CD14-positive monocyte (primary cell): ENCODE measurements at regions not wholly inside any gene's neighbourhood (a gene's known extent, or its start where the extent isn't known, plus 50 kb on each side); places are given as distances from the start of the nearest gene placed in this dataset.

Source experiments
- DNase-seq, 3 donors: peaks; one replicate each; pipeline ENCODE4 v3.0.0-alpha.2; 2011 to 2022
- H2AFZ ChIP-seq: 2 replicates; pipeline ENCODE4 v1.6.0; 2012; ENCODE audit warnings: mild to moderate bottlenecking, low read depth, low read length, inconsistent platforms; ENCODE audit not compliant: insufficient read depth, poor library complexity, severe bottlenecking
- H3K27ac ChIP-seq, 2 donors: 1 replicate in 1 of 2; 2 replicates in 1 of 2; pipeline ENCODE4 v1.5.1; 2012 to 2013; ENCODE audit warnings: low read length in 2 of 2, control low read depth in 1 of 2, inconsistent platforms in 1 of 2, low read depth in 1 of 2, mild to moderate bottlenecking in 1 of 2
- H3K27me3 ChIP-seq, 2 donors: one replicate each; pipeline versions ENCODE4 v1.6.0 to v1.6.1; 2011 to 2013; ENCODE audit warnings: low read length in 2 of 2; ENCODE audit not compliant: control insufficient read depth in 2 of 2, insufficient read depth in 2 of 2
- H3K36me3 ChIP-seq, 2 donors: replicated peaks in 1 of 2; 1 replicate in 1 of 2; 2 replicates in 1 of 2; pipeline versions ENCODE4 v1.5.1 to v1.6.1; 2012 to 2013; ENCODE audit warnings: low read length in 2 of 2, control low read depth in 1 of 2, inconsistent platforms in 1 of 2, mild to moderate bottlenecking in 1 of 2; ENCODE audit not compliant: insufficient read depth in 2 of 2, control insufficient read depth in 1 of 2
- H3K4me1 ChIP-seq, 2 donors: 1 replicate in 1 of 2; 2 replicates in 1 of 2; pipeline versions ENCODE4 v1.5.1 to v1.6.1; 2012 to 2013; ENCODE audit warnings: low read length in 2 of 2, control low read depth in 1 of 2, inconsistent platforms in 1 of 2, mild to moderate bottlenecking in 1 of 2, moderate library complexity in 1 of 2; ENCODE audit not compliant: insufficient read depth in 2 of 2, control insufficient read depth in 1 of 2
- H3K4me2 ChIP-seq: replicated peaks from 2 replicates; pipeline ENCODE3; 2012; ENCODE audit warnings: low read length, moderate library complexity, mild to moderate bottlenecking; ENCODE audit not compliant: poor library complexity, severe bottlenecking; ENCODE audit errors: extremely low read depth
- H3K4me3 ChIP-seq, 3 experiments: fragments of 200-600 bp in 1 of 3; sonication (generic) in 1 of 3; replicated peaks in 1 of 3; 1 replicate in 2 of 3; 2 replicates in 1 of 3; pipeline ENCODE4 v1.5.1; 2011 to 2013; ENCODE audit warnings: low read length in 3 of 3, mild to moderate bottlenecking in 3 of 3, control low read depth in 2 of 3, low read depth in 2 of 3, inconsistent platforms in 1 of 3, moderate library complexity in 1 of 3
- H3K79me2 ChIP-seq: 2 replicates; pipeline ENCODE4 v1.6.0; 2012; ENCODE audit warnings: mild to moderate bottlenecking, control low read depth, inconsistent platforms, low read length, moderate library complexity; ENCODE audit not compliant: insufficient read depth
- H3K9ac ChIP-seq: 2 replicates; pipeline ENCODE4 v1.6.0; 2017; ENCODE audit warnings: low read length, mild to moderate bottlenecking; ENCODE audit not compliant: insufficient read depth, poor library complexity, severe bottlenecking
- H3K9me3 ChIP-seq, 2 donors: replicated peaks in 1 of 2; 1 replicate in 1 of 2; 2 replicates in 1 of 2; pipeline versions ENCODE4 v1.5.1 to v1.6.1; 2012 to 2013; ENCODE audit warnings: low read length in 2 of 2, control low read depth in 1 of 2; ENCODE audit not compliant: control insufficient read depth in 1 of 2, insufficient read depth in 1 of 2
- H4K20me1 ChIP-seq: 2 replicates; pipeline ENCODE4 v1.6.0; 2012; ENCODE audit warnings: mild to moderate bottlenecking, low read length, control low read depth, moderate library complexity; ENCODE audit not compliant: insufficient read depth
- H3K27ac Mint-ChIP-seq, 7 donors: one replicate each; pipeline ENCODE4 v1.8.0; 2020; ENCODE audit warnings: mild to moderate bottlenecking in 7 of 7, mixed read lengths in 7 of 7, moderate library complexity in 6 of 7, inconsistent platforms in 2 of 7
- H3K27me3 Mint-ChIP-seq, 3 donors: one replicate each; pipeline ENCODE4 v1.8.0; 2021 to 2022; ENCODE audit warnings: low read depth in 3 of 3, mild to moderate bottlenecking in 3 of 3, mixed read lengths in 3 of 3, moderate library complexity in 3 of 3, inconsistent platforms in 1 of 3
- H3K36me3 Mint-ChIP-seq, 2 donors: one replicate each; pipeline ENCODE4 v1.8.0; 2020; ENCODE audit warnings: mixed read lengths in 2 of 2, inconsistent platforms in 1 of 2, mild to moderate bottlenecking in 1 of 2
- H3K4me1 Mint-ChIP-seq: one replicate; pipeline ENCODE4 v1.8.0; 2020; ENCODE audit warnings: mild to moderate bottlenecking, mixed read lengths
- H3K4me3 Mint-ChIP-seq, 2 donors: one replicate each; pipeline ENCODE4 v1.8.0; 2020; ENCODE audit warnings: mild to moderate bottlenecking in 2 of 2, mixed read lengths in 2 of 2, moderate library complexity in 1 of 2
- H3K9me3 Mint-ChIP-seq, 7 donors: one replicate each; pipeline ENCODE4 v1.8.0; 2020 to 2022; ENCODE audit warnings: mixed read lengths in 7 of 7, mild to moderate bottlenecking in 6 of 7, moderate library complexity in 6 of 7, inconsistent platforms in 2 of 7
- WGBS: methylation state at CpG from one replicate; pipeline ENCODE4 v1.1.5; 2013; ENCODE audit warnings: missing lambda C conversion rate; ENCODE audit not compliant: insufficient coverage; 5-methylcytosine and 5-hydroxymethylcytosine counted together
- intact Hi-C, 2 donors: fragments of 100-400 bp; cut with micrococcal nuclease; formaldehyde crosslinking; loops; one replicate each; pipeline versions ENCODE4 v1.15.0 to v1.15.1; 2023
- TF ChIP-seq, protein P1 (sequence below): fragments of 200-600 bp; IDR thresholded peaks from one replicate; pipeline ENCODE4 v1.8.0; 2022; ENCODE audit warnings: antibody characterized with exemption, mild to moderate bottlenecking

DNA sequence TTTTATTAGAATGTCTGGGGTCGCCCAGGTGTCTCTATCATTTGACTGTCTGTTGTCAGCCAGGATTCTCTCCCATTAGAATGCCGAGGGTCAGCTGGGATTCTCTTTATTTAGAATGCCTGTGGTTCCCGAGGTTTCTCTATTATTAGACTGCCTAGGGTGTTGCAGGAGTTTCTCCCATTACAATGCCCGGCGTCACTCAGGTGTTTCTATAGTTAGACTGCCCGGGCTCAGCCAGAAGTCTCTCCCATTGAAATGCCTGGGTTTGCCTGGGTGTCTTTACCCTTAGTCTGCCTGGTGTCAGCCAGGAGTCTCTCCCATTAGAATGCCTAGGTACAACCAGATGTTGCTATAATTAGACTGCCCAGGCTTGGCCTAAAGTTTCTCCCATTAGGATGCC is 2252.0 kb downstream of the TP53TG3F start:
- H3K27me3 ChIP-seq = no peaks in the 10 kb centered on the region
- no peak for DNase-seq
- TF ChIP-seq, protein P1, sequence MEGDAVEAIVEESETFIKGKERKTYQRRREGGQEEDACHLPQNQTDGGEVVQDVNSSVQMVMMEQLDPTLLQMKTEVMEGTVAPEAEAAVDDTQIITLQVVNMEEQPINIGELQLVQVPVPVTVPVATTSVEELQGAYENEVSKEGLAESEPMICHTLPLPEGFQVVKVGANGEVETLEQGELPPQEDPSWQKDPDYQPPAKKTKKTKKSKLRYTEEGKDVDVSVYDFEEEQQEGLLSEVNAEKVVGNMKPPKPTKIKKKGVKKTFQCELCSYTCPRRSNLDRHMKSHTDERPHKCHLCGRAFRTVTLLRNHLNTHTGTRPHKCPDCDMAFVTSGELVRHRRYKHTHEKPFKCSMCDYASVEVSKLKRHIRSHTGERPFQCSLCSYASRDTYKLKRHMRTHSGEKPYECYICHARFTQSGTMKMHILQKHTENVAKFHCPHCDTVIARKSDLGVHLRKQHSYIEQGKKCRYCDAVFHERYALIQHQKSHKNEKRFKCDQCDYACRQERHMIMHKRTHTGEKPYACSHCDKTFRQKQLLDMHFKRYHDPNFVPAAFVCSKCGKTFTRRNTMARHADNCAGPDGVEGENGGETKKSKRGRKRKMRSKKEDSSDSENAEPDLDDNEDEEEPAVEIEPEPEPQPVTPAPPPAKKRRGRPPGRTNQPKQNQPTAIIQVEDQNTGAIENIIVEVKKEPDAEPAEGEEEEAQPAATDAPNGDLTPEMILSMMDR = no peak
- Mint-ChIP-seq H3K27ac (no peak overlapping the region), H3K27me3 (peaks cover 0 to 2% (median 0%) of the 10 kb centered on the region in 3 donors), H3K4me3 (no peak overlapping the region), H3K9me3 (peaks cover 9 to 38% (median 26%) of the 10 kb centered on the region in 7 donors), H3K4me1 (no peaks in the 10 kb centered on the region), H3K36me3 (no peaks in the 10 kb centered on the region)
- H3K4me3 ChIP-seq = no peak overlapping the region
- H2AFZ ChIP-seq = no peak overlapping the region
- H3K4me1 ChIP-seq = no peaks in the 10 kb centered on the region
- H3K4me2 ChIP-seq = no peak overlapping the region
- intact Hi-C loops = no loop called here
- H3K9ac ChIP-seq = no peak overlapping the region
- H3K79me2 ChIP-seq = no peaks in the 10 kb centered on the region
- 91% methylated on average over 4 of the region's 6 CpGs for WGBS
- H3K36me3 ChIP-seq = no peaks in the 10 kb centered on the region
- no peak overlapping the region for H3K27ac ChIP-seq
- peaks cover 38 to 59% of the 10 kb centered on the region in 2 donors for H3K9me3 ChIP-seq
- no peaks in the 10 kb centered on the region for H4K20me1 ChIP-seq

DNA sequence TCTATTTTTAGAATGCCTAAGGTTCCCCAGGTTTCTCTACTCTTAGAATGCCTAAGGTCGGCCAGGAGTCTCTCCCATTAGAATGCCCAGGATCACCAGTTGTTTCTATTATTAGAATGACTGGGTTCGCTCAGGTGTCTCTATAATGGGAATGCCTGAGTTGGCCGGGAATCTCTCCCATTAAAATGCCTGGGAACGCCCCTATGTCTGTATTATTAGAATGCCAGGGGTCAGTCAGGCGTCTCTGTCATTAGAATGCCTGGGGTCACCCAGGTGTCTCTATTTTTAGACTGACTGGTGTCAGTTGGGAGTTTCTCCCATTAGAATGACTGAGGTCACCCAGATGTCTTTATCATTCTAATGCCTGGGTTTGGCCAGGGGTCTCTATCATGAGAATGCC is 2252.5 kb downstream of the TP53TG3F start:
- no peaks in the 10 kb centered on the region for H3K27me3 ChIP-seq
- Mint-ChIP-seq H3K27me3 (peaks cover 0 to 2% (median 0%) of the 10 kb centered on the region in 3 donors), H3K9me3 (peaks cover 9 to 38% (median 26%) of the 10 kb centered on the region in 7 donors), H3K27ac (no peak overlapping the region), H3K4me3 (no peak overlapping the region), H3K36me3 (no peaks in the 10 kb centered on the region), H3K4me1 (no peaks in the 10 kb centered on the region)
- no peaks in the 10 kb centered on the region for H3K36me3 ChIP-seq
- H4K20me1 ChIP-seq = no peaks in the 10 kb centered on the region
- no peak for DNase-seq
- H3K79me2 ChIP-seq = no peaks in the 10 kb centered on the region
- intact Hi-C loops = no loop called here
- H3K9me3 ChIP-seq = peaks cover 38 to 55% of the 10 kb centered on the region in 2 donors
- TF ChIP-seq, protein P1 = no peak
- 52% methylated on average over 4 of the region's 5 CpGs for WGBS
- no peak overlapping the region for H3K4me3 ChIP-seq
- no peak overlapping the region for H3K9ac ChIP-seq
- H3K4me1 ChIP-seq = no peaks in the 10 kb centered on the region
- H3K27ac ChIP-seq = no peak overlapping the region
- no peak overlapping the region for H3K4me2 ChIP-seq
- H2AFZ ChIP-seq = no peak overlapping the region
